ENCODE measurements at regions not wholly inside any gene's neighbourhood (a gene's known extent, or its start where the extent isn't known, plus 50 kb on each side); places are given as distances from the start of the nearest gene placed in this dataset.

DNA sequence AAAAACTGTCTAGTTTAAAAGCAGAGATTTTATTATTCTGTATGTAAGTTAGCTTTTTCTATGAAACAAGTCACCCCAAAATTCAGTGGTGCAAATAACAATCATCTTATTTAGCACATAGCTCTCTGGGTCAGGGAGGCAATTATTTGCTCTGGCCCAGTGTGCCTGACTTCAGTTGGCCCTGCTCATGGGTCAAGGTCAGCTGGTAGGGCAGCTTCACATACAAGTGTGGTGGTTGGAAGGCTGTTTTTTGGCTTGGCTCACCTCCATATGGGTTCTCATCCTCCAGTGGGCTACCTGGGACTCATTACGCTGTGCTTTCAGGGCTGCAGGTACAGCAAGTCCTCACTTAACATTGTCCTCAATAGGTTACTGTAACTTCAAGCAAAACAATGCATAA is 228.6 kb downstream of the NR2F2 start:
- TF ChIP-seq CTCF (optimal IDR thresholded peaks at IDR 0.05 in 1 of 3, IDR thresholded peaks at IDR 0.05 in 1 of 3, conservative IDR thresholded peaks at IDR 0.05 in 1 of 3; ENCODE audit: extremely low read depth in 1 of 3, insufficient read depth in 2 of 3, low read length in 3 of 3) (no peak), EZH2 (IDR thresholded peaks at IDR 0.05; ENCODE audit: low read length) (no peak)
